ENCODE measurements at regions not wholly inside any gene's neighbourhood (a gene's known extent, or its start where the extent isn't known, plus 50 kb on each side); places are given as distances from the start of the nearest gene placed in this dataset.

- TF ChIP-seq CTCF (IDR thresholded peaks at IDR 0.05) (no peak), POLR2A (IDR thresholded peaks at IDR 0.05) (no peak)
Measured at GRCh38 chr4:74608151-74608949, 163.4 kb downstream of the AREG start.
